ENCODE measurements at regions not wholly inside any gene's neighbourhood (a gene's known extent, or its start where the extent isn't known, plus 50 kb on each side); places are given as distances from the start of the nearest gene placed in this dataset.

- no peak for DNase-seq (ENCODE audit: low spot score)
These were observed 518.2 kb upstream of the ZEB2 start for GRCh38 chr2:145038041-145038525.

GRCh38 chr2:145036421-145037011 lies 516.6 kb upstream of the ZEB2 start:
- H3K4me1 ChIP-seq (ENCODE audit: insufficient read depth, poor library complexity, severe bottlenecking): peaks cover 7% of the 10 kb centered on the region
- H3K36me3 ChIP-seq (ENCODE audit: low read depth): no peaks in the 10 kb centered on the region
- H3K9me3 ChIP-seq (ENCODE audit: severe bottlenecking): no peaks in the 10 kb centered on the region
- DNase-seq (ENCODE audit: low spot score) (no peak), ATAC-seq (ENCODE audit: low read depth) (no peak)
- H3K27ac ChIP-seq (ENCODE audit: poor library complexity, severe bottlenecking): no peak overlapping the region
- H3K4me3 ChIP-seq (ENCODE audit: severe bottlenecking): no peak overlapping the region
- TF ChIP-seq CTCF (IDR thresholded peaks at IDR 0.05; ENCODE audit: poor library complexity, severe bottlenecking): no peak
- no peaks in the 10 kb centered on the region for H3K27me3 ChIP-seq (ENCODE audit: insufficient read depth, poor library complexity, severe bottlenecking)

More at GRCh38 chr2:145038041-145038525, 518.2 kb upstream of the ZEB2 start:
- Histone ChIP-seq H3K27me3 (ENCODE audit: insufficient read depth, poor library complexity, severe bottlenecking) (no peaks in the 10 kb centered on the region), H3K4me3 (ENCODE audit: severe bottlenecking) (no peak overlapping the region), H3K9me3 (ENCODE audit: severe bottlenecking) (no peaks in the 10 kb centered on the region), H3K4me1 (ENCODE audit: insufficient read depth, poor library complexity, severe bottlenecking) (peaks cover 10% of the 10 kb centered on the region), H3K36me3 (ENCODE audit: low read depth) (no peaks in the 10 kb centered on the region), H3K27ac (ENCODE audit: poor library complexity, severe bottlenecking) (no peak overlapping the region)
- no peak for TF ChIP-seq CTCF (IDR thresholded peaks at IDR 0.05; ENCODE audit: poor library complexity, severe bottlenecking)
- ATAC-seq (ENCODE audit: low read depth): no peak

GRCh38 chr2:145034511-145034910 lies 514.6 kb upstream of the ZEB2 start:
- no peak for TF ChIP-seq CTCF (IDR thresholded peaks at IDR 0.05; ENCODE audit: poor library complexity, severe bottlenecking)
- no peak for ATAC-seq (ENCODE audit: low read depth)
- Histone ChIP-seq H3K4me1 (ENCODE audit: insufficient read depth, poor library complexity, severe bottlenecking) (peaks cover 5% of the 10 kb centered on the region), H3K27me3 (ENCODE audit: insufficient read depth, poor library complexity, severe bottlenecking) (no peaks in the 10 kb centered on the region), H3K4me3 (ENCODE audit: severe bottlenecking) (no peak overlapping the region), H3K27ac (ENCODE audit: poor library complexity, severe bottlenecking) (no peak overlapping the region), H3K36me3 (ENCODE audit: low read depth) (no peaks in the 10 kb centered on the region), H3K9me3 (ENCODE audit: severe bottlenecking) (no peaks in the 10 kb centered on the region)
- DNase-seq (ENCODE audit: low spot score): no peak

- H3K4me1 ChIP-seq (ENCODE audit: insufficient read depth, poor library complexity, severe bottlenecking): peaks cover 2% of the 10 kb centered on the region
- no peak for ATAC-seq (ENCODE audit: low read depth)
- H3K27me3 ChIP-seq (ENCODE audit: insufficient read depth, poor library complexity, severe bottlenecking): no peaks in the 10 kb centered on the region
- no peaks in the 10 kb centered on the region for H3K9me3 ChIP-seq (ENCODE audit: severe bottlenecking)
- H3K4me3 ChIP-seq (ENCODE audit: severe bottlenecking): no peak overlapping the region
- no peak for DNase-seq (ENCODE audit: low spot score)
- TF ChIP-seq CTCF (IDR thresholded peaks at IDR 0.05; ENCODE audit: poor library complexity, severe bottlenecking): no peak
- no peak overlapping the region for H3K27ac ChIP-seq (ENCODE audit: poor library complexity, severe bottlenecking)
- H3K36me3 ChIP-seq (ENCODE audit: low read depth): no peaks in the 10 kb centered on the region
These were observed 513.5 kb upstream of the ZEB2 start for GRCh38 chr2:145033438-145033837.

GRCh38 chr2:145032791-145033190 lies 512.9 kb upstream of the ZEB2 start:
- no peak for DNase-seq (ENCODE audit: low spot score)
- no peaks in the 10 kb centered on the region for H3K36me3 ChIP-seq (ENCODE audit: low read depth)
- ATAC-seq (ENCODE audit: low read depth): no peak
- H3K27ac ChIP-seq (ENCODE audit: poor library complexity, severe bottlenecking): no peak overlapping the region
- H3K4me1 ChIP-seq (ENCODE audit: insufficient read depth, poor library complexity, severe bottlenecking): no peaks in the 10 kb centered on the region
- no peaks in the 10 kb centered on the region for H3K9me3 ChIP-seq (ENCODE audit: severe bottlenecking)
- no peak overlapping the region for H3K4me3 ChIP-seq (ENCODE audit: severe bottlenecking)
- TF ChIP-seq CTCF (IDR thresholded peaks at IDR 0.05; ENCODE audit: poor library complexity, severe bottlenecking): no peak
- H3K27me3 ChIP-seq (ENCODE audit: insufficient read depth, poor library complexity, severe bottlenecking): no peaks in the 10 kb centered on the region

All from RWPE2 (cell line).